ENCODE measurements at regions not wholly inside any gene's neighbourhood (a gene's known extent, or its start where the extent isn't known, plus 50 kb on each side); places are given as distances from the start of the nearest gene placed in this dataset.
"Not testable (repeated sequence)": the region's sequence is repeated elsewhere in the genome, so short reads cannot be mapped to it uniquely, and the experiment has no call there.

DNA sequence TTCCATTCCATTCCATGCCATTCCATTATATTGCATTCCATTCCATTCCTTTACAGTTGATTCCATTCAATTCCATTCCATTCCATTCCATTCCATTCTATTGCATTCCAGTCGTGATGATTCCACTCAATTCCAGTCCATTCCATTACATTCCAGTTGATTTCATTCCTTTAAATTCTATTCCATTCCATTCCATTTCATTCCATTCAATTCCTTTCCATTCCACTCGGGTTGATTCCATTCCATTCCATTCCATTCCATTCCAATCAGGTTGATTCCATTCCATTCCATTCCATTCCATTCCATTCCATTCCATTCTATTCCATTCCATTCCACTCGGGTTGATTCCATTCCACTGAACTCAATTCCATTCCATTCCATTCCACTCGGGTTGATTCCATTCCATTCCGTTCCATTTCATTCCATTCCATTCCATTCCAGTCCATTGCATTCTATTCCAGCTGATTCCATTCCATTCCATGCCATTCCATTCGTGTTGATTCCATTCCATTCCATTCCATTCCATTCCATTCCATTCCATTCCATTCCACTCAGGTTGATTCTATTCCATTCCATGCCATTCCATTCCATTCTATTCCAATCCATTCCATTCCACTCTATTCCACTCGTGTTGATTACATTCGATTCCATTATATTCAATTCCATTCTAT, 1137.6 kb downstream of the RPIA start:
- H3K79me2 ChIP-seq (ENCODE audit: control insufficient read depth, insufficient read depth, low read length); in situ Hi-C loops (cut with MboI); SMC1A ChIA-PET (ENCODE audit: uncharacterized antibody, unreplicated experiment); BruUV-seq (replicated peaks); DNase-seq (ENCODE audit: low read depth, low spot score); H3K27ac ChIP-seq (ENCODE audit: control insufficient read depth, insufficient read depth); H2AFZ ChIP-seq (ENCODE audit: control insufficient read depth, low read depth, low read length); ATAC-seq; RAD21 ChIA-PET (ENCODE audit: unreplicated experiment); H3K9ac ChIP-seq (ENCODE audit: control insufficient read depth, insufficient read depth, low read length); H3K4me2 ChIP-seq (ENCODE audit: control insufficient read depth, insufficient read depth); H3K27me3 ChIP-seq (replicated peaks in 1 of 2; ENCODE audit: control insufficient read depth in 2 of 2, insufficient read depth in 2 of 2, low read length in 1 of 2); intact Hi-C loops (cut with micrococcal nuclease; ENCODE audit: unreplicated experiment); H3K36me3 ChIP-seq (ENCODE audit: control insufficient read depth in 2 of 2, insufficient read depth in 2 of 2, low read length in 1 of 2); H3K4me1 ChIP-seq (ENCODE audit: control insufficient read depth, insufficient read depth, low read length); H3K4me3 ChIP-seq; POLR2A ChIA-PET; FAIRE-seq; CTCF ChIA-PET; H4K20me1 ChIP-seq (ENCODE audit: control insufficient read depth, insufficient read depth): not testable (repeated sequence)
- TF ChIP-seq, protein P1, sequence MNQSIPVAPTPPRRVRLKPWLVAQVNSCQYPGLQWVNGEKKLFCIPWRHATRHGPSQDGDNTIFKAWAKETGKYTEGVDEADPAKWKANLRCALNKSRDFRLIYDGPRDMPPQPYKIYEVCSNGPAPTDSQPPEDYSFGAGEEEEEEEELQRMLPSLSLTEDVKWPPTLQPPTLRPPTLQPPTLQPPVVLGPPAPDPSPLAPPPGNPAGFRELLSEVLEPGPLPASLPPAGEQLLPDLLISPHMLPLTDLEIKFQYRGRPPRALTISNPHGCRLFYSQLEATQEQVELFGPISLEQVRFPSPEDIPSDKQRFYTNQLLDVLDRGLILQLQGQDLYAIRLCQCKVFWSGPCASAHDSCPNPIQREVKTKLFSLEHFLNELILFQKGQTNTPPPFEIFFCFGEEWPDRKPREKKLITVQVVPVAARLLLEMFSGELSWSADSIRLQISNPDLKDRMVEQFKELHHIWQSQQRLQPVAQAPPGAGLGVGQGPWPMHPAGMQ (IDR thresholded peaks at IDR 0.05; ENCODE audit: borderline replicate concordance), result 0 out of 2 replicates have a peak, but pooled peaks have one; percentile 2
- peaks cover 19% of the 10 kb centered on the region for H3K9me3 ChIP-seq (replicated peaks; ENCODE audit: control insufficient read depth, insufficient read depth, low read length)
- 34% methylated on average over 8 of the region's 8 CpGs for WGBS (ENCODE audit: insufficient coverage, insufficient replicate concordance, low lambda C conversion rate, missing lambda C conversion rate)

DNA sequence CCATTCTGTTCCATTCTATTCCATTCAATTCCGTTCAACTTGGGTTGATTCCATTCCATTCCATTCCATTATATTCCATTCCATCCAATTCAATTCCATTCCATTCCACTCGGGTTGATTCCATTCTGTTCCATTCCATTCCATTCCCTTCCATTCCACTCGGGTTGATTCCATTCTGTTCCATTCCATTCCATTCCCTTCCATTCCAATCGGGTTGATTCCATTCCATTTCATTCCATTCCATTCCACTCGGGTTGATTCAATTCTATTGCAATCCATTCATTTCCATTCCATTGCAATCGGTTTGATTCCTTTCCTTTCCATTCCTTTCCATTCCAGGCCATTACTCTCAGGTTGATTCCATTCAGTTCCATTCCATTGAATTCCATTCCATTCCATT, 1138.4 kb downstream of the RPIA start:
- Histone ChIP-seq H3K27me3 (replicated peaks in 1 of 2; ENCODE audit: control insufficient read depth in 2 of 2, insufficient read depth in 2 of 2, low read length in 1 of 2) (no peaks in the 10 kb centered on the region), H2AFZ (ENCODE audit: control insufficient read depth, low read depth, low read length) (no peak overlapping the region), H3K36me3 (ENCODE audit: control insufficient read depth in 2 of 2, insufficient read depth in 2 of 2, low read length in 1 of 2) (no peaks in the 10 kb centered on the region), H3K79me2 (ENCODE audit: control insufficient read depth, insufficient read depth, low read length) (no peaks in the 10 kb centered on the region), H3K9me3 (replicated peaks; ENCODE audit: control insufficient read depth, insufficient read depth, low read length) (peaks cover 19% of the 10 kb centered on the region), H3K4me2 (ENCODE audit: control insufficient read depth, insufficient read depth) (no peak overlapping the region), H3K9ac (ENCODE audit: control insufficient read depth, insufficient read depth, low read length) (no peak overlapping the region), H3K4me1 (ENCODE audit: control insufficient read depth, insufficient read depth, low read length) (no peaks in the 10 kb centered on the region), H3K27ac (ENCODE audit: control insufficient read depth, insufficient read depth) (no peak overlapping the region), H3K4me3 (no peak overlapping the region), H4K20me1 (ENCODE audit: control insufficient read depth, insufficient read depth) (no peaks in the 10 kb centered on the region)
- SMC1A ChIA-PET (ENCODE audit: uncharacterized antibody, unreplicated experiment), result no interaction called here
- DNase-seq (ENCODE audit: low read depth, low spot score) (no peak), FAIRE-seq (no peak), ATAC-seq (no peak)
- POLR2A ChIA-PET, result no interaction called here
- RAD21 ChIA-PET (ENCODE audit: unreplicated experiment), result no interaction called here
- intact Hi-C loops (cut with micrococcal nuclease; ENCODE audit: unreplicated experiment), result no loop called here
- TF ChIP-seq KLF5 (IDR thresholded peaks at IDR 0.05; ENCODE audit: partially characterized antibody) (no peak), SMARCA5 (IDR thresholded peaks at IDR 0.05) (no peak)
- TF ChIP-seq, protein P2, sequence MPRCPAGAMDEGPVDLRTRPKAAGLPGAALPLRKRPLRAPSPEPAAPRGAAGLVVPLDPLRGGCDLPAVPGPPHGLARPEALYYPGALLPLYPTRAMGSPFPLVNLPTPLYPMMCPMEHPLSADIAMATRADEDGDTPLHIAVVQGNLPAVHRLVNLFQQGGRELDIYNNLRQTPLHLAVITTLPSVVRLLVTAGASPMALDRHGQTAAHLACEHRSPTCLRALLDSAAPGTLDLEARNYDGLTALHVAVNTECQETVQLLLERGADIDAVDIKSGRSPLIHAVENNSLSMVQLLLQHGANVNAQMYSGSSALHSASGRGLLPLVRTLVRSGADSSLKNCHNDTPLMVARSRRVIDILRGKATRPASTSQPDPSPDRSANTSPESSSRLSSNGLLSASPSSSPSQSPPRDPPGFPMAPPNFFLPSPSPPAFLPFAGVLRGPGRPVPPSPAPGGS (IDR thresholded peaks at IDR 0.05; ENCODE audit: borderline replicate concordance, insufficient read depth, low read depth, low read length, poor library complexity, severe bottlenecking), result no peak
- BruUV-seq (replicated peaks), result no TSS peak
- CTCF ChIA-PET, result no interaction called here
- in situ Hi-C loops (cut with MboI), result no loop called here
- 39% methylated on average over 6 of the region's 6 CpGs for WGBS (ENCODE audit: insufficient coverage, insufficient replicate concordance, low lambda C conversion rate, missing lambda C conversion rate)

DNA sequence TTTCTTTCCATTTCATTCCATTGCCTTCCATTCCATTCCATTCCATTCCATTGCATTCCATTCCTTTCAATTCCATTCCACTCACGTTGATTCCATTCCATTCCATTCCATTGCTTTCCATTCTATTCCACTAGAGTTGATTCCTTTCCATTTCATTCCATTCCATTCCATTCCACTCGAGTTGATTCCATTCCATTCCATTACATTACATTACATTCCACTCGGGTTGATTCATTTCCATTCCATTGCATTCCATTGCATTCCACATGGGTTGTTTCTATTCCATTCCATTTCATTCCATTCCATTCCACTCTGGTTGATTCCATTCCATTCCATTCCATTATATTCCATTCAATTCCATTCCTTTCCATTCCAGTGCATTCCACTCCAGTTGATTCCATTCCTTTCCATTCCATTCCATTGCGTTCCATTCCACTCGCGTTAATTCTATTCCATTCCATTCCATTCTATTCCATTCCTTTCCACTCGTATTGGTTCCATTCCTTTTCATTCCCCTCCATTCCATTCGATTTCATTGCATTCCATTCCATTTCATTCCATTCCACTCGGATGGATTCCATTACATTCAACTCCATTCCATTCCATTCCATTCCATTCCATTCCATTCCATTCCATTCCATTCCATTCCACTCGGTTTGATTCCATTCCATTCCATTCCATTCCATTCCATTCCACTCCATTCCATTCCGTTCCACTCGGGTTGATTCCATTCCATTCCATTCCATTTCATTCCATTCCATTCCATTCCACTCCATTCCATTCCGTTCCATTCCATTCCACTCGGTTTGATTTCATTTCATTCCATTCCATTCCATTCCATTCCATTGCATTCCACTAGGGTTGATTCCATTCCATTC, 1139.1 kb downstream of the RPIA start:
- H3K36me3 ChIP-seq (ENCODE audit: control insufficient read depth in 2 of 2, insufficient read depth in 2 of 2, low read length in 1 of 2); DNase-seq (ENCODE audit: low read depth, low spot score); H2AFZ ChIP-seq (ENCODE audit: control insufficient read depth, low read depth, low read length); H3K4me2 ChIP-seq (ENCODE audit: control insufficient read depth, insufficient read depth); H3K9ac ChIP-seq (ENCODE audit: control insufficient read depth, insufficient read depth, low read length); CTCF ChIA-PET; FAIRE-seq; H3K27me3 ChIP-seq (replicated peaks in 1 of 2; ENCODE audit: control insufficient read depth in 2 of 2, insufficient read depth in 2 of 2, low read length in 1 of 2); H3K79me2 ChIP-seq (ENCODE audit: control insufficient read depth, insufficient read depth, low read length); H3K27ac ChIP-seq (ENCODE audit: control insufficient read depth, insufficient read depth); H3K4me1 ChIP-seq (ENCODE audit: control insufficient read depth, insufficient read depth, low read length); BruUV-seq (replicated peaks); in situ Hi-C loops (cut with MboI); SMC1A ChIA-PET (ENCODE audit: uncharacterized antibody, unreplicated experiment); POLR2A ChIA-PET; RAD21 ChIA-PET (ENCODE audit: unreplicated experiment); ATAC-seq; intact Hi-C loops (cut with micrococcal nuclease; ENCODE audit: unreplicated experiment); H3K4me3 ChIP-seq; H4K20me1 ChIP-seq (ENCODE audit: control insufficient read depth, insufficient read depth): not testable (repeated sequence)
- peaks cover 18% of the 10 kb centered on the region for H3K9me3 ChIP-seq (replicated peaks; ENCODE audit: control insufficient read depth, insufficient read depth, low read length)
- 45% methylated on average over 14 of the region's 14 CpGs for WGBS (ENCODE audit: insufficient coverage, insufficient replicate concordance, low lambda C conversion rate, missing lambda C conversion rate)

Data from GM12878 (cell line).